Esophagus muscularis mucosa (tissue), 3 donors: ENCODE measurements at regions not wholly inside any gene's neighbourhood (a gene's known extent, or its start where the extent isn't known, plus 50 kb on each side); places are given as distances from the start of the nearest gene placed in this dataset.

Source experiments
- CTCF ChIP-seq, 3 experiments: fragments of 200-600 bp in 2 of 3; fragments of 450-650 bp in 1 of 3; sonication (generic) in 2 of 3; IDR thresholded peaks; one replicate each; pipeline ENCODE4 v1.5.1; 2017 to 2019; ENCODE audit warnings: antibody characterized with exemption in 3 of 3, mild to moderate bottlenecking in 2 of 3, moderate library complexity in 1 of 3
- POLR2A ChIP-seq: fragments of 450-650 bp; IDR thresholded peaks from one replicate; pipeline ENCODE4 v1.6.1; 2017; ENCODE audit warnings: antibody characterized with exemption, moderate library complexity, mild to moderate bottlenecking, low read depth
- POLR2AphosphoS5 ChIP-seq, 2 donors: sonication (generic); formaldehyde crosslinking; IDR thresholded peaks; one replicate each; pipeline ENCODE4 v1.6.1; 2017; ENCODE audit warnings: antibody characterized with exemption in 2 of 2

- TF ChIP-seq POLR2AphosphoS5 (IDR thresholded peaks at IDR 0.05) (no peak), POLR2A (no peak), CTCF (IDR thresholded peaks at IDR 0.05) (no peak)
These were observed 356.6 kb upstream of the UBE2E2 start for GRCh38 chr3:22846566-22846965.
